WI38 (cell line): ENCODE measurements at regions not wholly inside any gene's neighbourhood (a gene's known extent, or its start where the extent isn't known, plus 50 kb on each side); places are given as distances from the start of the nearest gene placed in this dataset.

Source experiments
- H3K4me3 ChIP-seq: 2 replicates; pipeline ENCODE4 v1.5.1; 2011; ENCODE audit warnings: low read depth, mild to moderate bottlenecking, control low read depth, low read length
- CTCF ChIP-seq: IDR thresholded peaks from 2 replicates; pipeline ENCODE4 v1.5.1; 2012; ENCODE audit warnings: low read depth, mild to moderate bottlenecking, control low read depth, low read length

GRCh38 chr3:44130249-44130648, 111.4 kb upstream of the TOPAZ1 start:
- H3K4me3 ChIP-seq, result no peak overlapping the region
- no peak for TF ChIP-seq CTCF

- no peak for TF ChIP-seq CTCF
- no peak overlapping the region for H3K4me3 ChIP-seq
Observed at GRCh38 chr3:44132061-44132460, 109.6 kb upstream of the TOPAZ1 start.

- no peak for TF ChIP-seq CTCF
- no peak overlapping the region for H3K4me3 ChIP-seq
Observed at GRCh38 chr3:44132593-44132992, 109.1 kb upstream of the TOPAZ1 start.

- TF ChIP-seq CTCF, result no peak
- no peak overlapping the region for H3K4me3 ChIP-seq
Observed at GRCh38 chr3:44136421-44136820, 105.3 kb upstream of the TOPAZ1 start.

GRCh38 chr3:44146073-44146472, 95.6 kb upstream of the TOPAZ1 start:
- H3K4me3 ChIP-seq, result no peak overlapping the region
- no peak for TF ChIP-seq CTCF

GRCh38 chr3:44159696-44160300, 81.9 kb upstream of the TOPAZ1 start:
- no peak for TF ChIP-seq CTCF
- no peak overlapping the region for H3K4me3 ChIP-seq

GRCh38 chr3:44160818-44161217, 80.9 kb upstream of the TOPAZ1 start:
- H3K4me3 ChIP-seq, result no peak overlapping the region
- TF ChIP-seq CTCF, result no peak
